ENCODE measurements at regions not wholly inside any gene's neighbourhood (a gene's known extent, or its start where the extent isn't known, plus 50 kb on each side); places are given as distances from the start of the nearest gene placed in this dataset.
"Not testable (repeated sequence)": the region's sequence is repeated elsewhere in the genome, so short reads cannot be mapped to it uniquely, and the experiment has no call there.

GRCh38 chr12:116448165-116448739 lies 110.9 kb upstream of the MAP1LC3B2 start:
- Histone ChIP-seq H3K27me3 (ENCODE audit: control insufficient read depth, insufficient read depth, low read length) (no peaks in the 10 kb centered on the region), H3K27ac (ENCODE audit: insufficient read depth, low read length) (no peak overlapping the region), H3K4me1 (ENCODE audit: control insufficient read depth, extremely low read depth, insufficient read depth, low read length) (no peaks in the 10 kb centered on the region), H3K36me3 (ENCODE audit: control insufficient read depth, insufficient read depth, low read length) (no peaks in the 10 kb centered on the region), H3K79me2 (ENCODE audit: control insufficient read depth, insufficient read depth, low read length) (no peaks in the 10 kb centered on the region), H3K9ac (ENCODE audit: insufficient read depth, low read length) (no peak overlapping the region), H3K4me2 (ENCODE audit: extremely low read depth, insufficient read depth, low read length) (no peak overlapping the region), H4K20me1 (ENCODE audit: control insufficient read depth, extremely low read depth, insufficient read depth, low read length) (no peaks in the 10 kb centered on the region), H3K9me3 (ENCODE audit: control insufficient read depth, insufficient read depth, low read depth, low read length) (no peaks in the 10 kb centered on the region), H3K4me3 (replicated peaks in 1 of 4; ENCODE audit: control extremely low read depth in 1 of 4, insufficient read depth in 1 of 4, low read depth in 3 of 4, low read length in 4 of 4) (no peak overlapping the region), H2AFZ (ENCODE audit: low read length) (no peak overlapping the region)
- TF ChIP-seq EZH2 (IDR thresholded peaks at IDR 0.05; ENCODE audit: low read length, missing control alignments) (no peak), CTCF (conservative IDR thresholded peaks at IDR 0.05 in 1 of 2, IDR thresholded peaks at IDR 0.05 in 1 of 2; ENCODE audit: low read depth in 1 of 2, low read length in 2 of 2) (no peak)
- DNase-seq (ENCODE audit: low read depth in 2 of 2) = no peak

GRCh38 chr12:116450406-116450910 lies 108.7 kb upstream of the MAP1LC3B2 start:
- Histone ChIP-seq H3K4me1 (ENCODE audit: control insufficient read depth, extremely low read depth, insufficient read depth, low read length) (peaks cover 8% of the 10 kb centered on the region), H3K36me3 (ENCODE audit: control insufficient read depth, insufficient read depth, low read length) (no peaks in the 10 kb centered on the region), H3K4me3 (replicated peaks in 1 of 4; ENCODE audit: control extremely low read depth in 1 of 4, insufficient read depth in 1 of 4, low read depth in 3 of 4, low read length in 4 of 4) (no peak overlapping the region), H2AFZ (ENCODE audit: low read length) (no peak overlapping the region), H3K27me3 (ENCODE audit: control insufficient read depth, insufficient read depth, low read length) (no peaks in the 10 kb centered on the region), H4K20me1 (ENCODE audit: control insufficient read depth, extremely low read depth, insufficient read depth, low read length) (no peaks in the 10 kb centered on the region), H3K4me2 (ENCODE audit: extremely low read depth, insufficient read depth, low read length) (no peak overlapping the region), H3K9ac (ENCODE audit: insufficient read depth, low read length) (no peak overlapping the region), H3K27ac (ENCODE audit: insufficient read depth, low read length) (no peak overlapping the region), H3K9me3 (ENCODE audit: control insufficient read depth, insufficient read depth, low read depth, low read length) (no peaks in the 10 kb centered on the region), H3K79me2 (ENCODE audit: control insufficient read depth, insufficient read depth, low read length) (no peaks in the 10 kb centered on the region)
- TF ChIP-seq CTCF (conservative IDR thresholded peaks at IDR 0.05 in 1 of 2, IDR thresholded peaks at IDR 0.05 in 1 of 2; ENCODE audit: low read depth in 1 of 2, low read length in 2 of 2) = no peak
- no peak for TF ChIP-seq EZH2 (IDR thresholded peaks at IDR 0.05; ENCODE audit: low read length, missing control alignments)
- DNase-seq (ENCODE audit: low read depth in 2 of 2) = no peak

DNA sequence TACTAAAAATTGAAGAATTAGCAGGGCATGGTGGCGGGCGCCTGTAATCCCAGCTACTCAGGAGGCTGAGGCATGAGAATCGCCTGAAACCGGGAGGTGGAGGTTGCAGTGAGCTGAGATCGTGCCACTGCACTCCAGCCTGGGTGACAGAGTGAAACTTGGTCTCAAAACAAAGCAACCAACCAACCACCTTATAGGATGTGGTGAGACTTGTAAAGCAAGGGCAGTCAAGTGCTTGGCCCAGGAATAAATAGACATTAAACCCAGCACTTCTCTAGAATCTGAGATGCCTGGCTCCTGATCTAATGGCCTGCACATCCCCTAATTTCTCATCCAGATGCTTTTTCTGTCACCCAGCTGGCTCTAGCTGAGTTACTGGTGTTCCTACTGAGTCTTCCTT lies 106.2 kb upstream of the MAP1LC3B2 start:
- not testable (repeated sequence) for H3K4me2 ChIP-seq (ENCODE audit: extremely low read depth, insufficient read depth, low read length); H3K36me3 ChIP-seq (ENCODE audit: control insufficient read depth, insufficient read depth, low read length); H3K27me3 ChIP-seq (ENCODE audit: control insufficient read depth, insufficient read depth, low read length); H4K20me1 ChIP-seq (ENCODE audit: control insufficient read depth, extremely low read depth, insufficient read depth, low read length); H3K9me3 ChIP-seq (ENCODE audit: control insufficient read depth, insufficient read depth, low read depth, low read length); H3K27ac ChIP-seq (ENCODE audit: insufficient read depth, low read length); H3K79me2 ChIP-seq (ENCODE audit: control insufficient read depth, insufficient read depth, low read length); DNase-seq (ENCODE audit: low read depth in 2 of 2); H3K9ac ChIP-seq (ENCODE audit: insufficient read depth, low read length); H2AFZ ChIP-seq (ENCODE audit: low read length); H3K4me3 ChIP-seq (replicated peaks in 1 of 4; ENCODE audit: control extremely low read depth in 1 of 4, insufficient read depth in 1 of 4, low read depth in 3 of 4, low read length in 4 of 4)
- peaks cover 18% of the 10 kb centered on the region for H3K4me1 ChIP-seq (ENCODE audit: control insufficient read depth, extremely low read depth, insufficient read depth, low read length)

Data from fibroblast of lung (primary cell).